HG03025 (cell line): ENCODE measurements at regions not wholly inside any gene's neighbourhood (a gene's known extent, or its start where the extent isn't known, plus 50 kb on each side); places are given as distances from the start of the nearest gene placed in this dataset.

Experiments used
- ATAC-seq: cut with Tn5 transposase; IDR thresholded peaks from one replicate; pipeline ENCODE4 v1.9.1; 2021; ENCODE audit warnings: mild to moderate bottlenecking, moderate library complexity; ENCODE audit not compliant: unreplicated experiment, low FRiP score

- ATAC-seq: no peak
Measured at GRCh38 chr22:47659467-47660223, 897.2 kb downstream of the TBC1D22A start.

DNA sequence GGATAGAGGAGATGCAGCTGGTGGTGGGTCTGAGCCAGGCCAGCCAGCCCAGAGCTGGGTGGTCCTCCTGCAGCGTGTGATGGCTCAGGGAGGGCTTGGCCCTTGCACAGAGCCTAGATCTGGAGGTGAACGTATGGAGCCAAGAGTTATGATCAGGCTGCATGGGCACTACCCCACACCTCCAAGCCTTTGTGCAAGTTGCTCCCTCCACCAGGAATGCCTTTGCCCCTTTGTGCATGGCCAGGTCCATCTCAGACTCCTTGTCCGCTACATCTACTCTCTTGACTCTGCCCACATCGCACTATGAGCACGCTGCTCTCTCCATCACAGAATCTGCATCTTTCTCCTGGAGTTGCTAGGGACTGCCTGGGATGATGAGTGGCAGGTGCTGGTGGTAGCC, 895.7 kb downstream of the TBC1D22A start:
- ATAC-seq: no peak

DNA sequence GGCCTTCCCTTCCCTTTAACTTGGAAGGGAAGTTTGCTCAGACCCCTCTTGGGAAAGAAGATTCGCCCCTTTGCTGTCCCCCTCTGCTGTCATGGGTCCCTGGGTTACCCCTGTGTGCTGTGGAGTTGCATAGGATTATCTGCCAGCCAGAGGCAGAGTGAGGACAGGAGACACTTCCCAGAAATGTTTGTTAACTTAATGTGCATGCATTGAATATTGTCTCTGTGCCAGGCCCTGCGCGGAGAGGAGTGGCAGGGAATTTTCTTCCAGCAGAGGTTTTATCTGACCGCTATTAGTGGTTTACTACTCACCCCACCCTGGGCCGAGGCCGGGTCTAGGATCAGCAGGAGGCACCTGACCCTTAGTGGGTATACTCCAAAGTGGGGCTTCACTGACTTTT, 894.8 kb downstream of the TBC1D22A start:
- ATAC-seq: no peak

- ATAC-seq: no peak
Measured at GRCh38 chr22:47656806-47657205, 894.4 kb downstream of the TBC1D22A start.

DNA sequence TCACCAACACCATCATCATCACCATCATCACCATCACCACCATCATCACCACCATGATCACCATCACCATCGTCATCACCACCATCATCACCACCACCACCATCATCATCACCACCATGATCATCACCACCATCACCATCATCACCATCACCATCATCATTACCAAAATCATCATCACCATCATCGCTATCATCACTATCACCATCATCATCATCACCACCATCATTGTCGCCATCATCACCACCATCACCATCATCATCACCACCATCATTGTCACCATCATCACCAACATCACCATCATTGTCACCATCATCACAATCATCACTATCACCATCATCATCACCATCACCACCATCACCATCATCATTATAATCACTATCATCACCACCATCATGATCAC, 893.5 kb downstream of the TBC1D22A start:
- ATAC-seq: no peak

- ATAC-seq: no peak
Measured at GRCh38 chr22:47654922-47655491, 892.6 kb downstream of the TBC1D22A start.

DNA sequence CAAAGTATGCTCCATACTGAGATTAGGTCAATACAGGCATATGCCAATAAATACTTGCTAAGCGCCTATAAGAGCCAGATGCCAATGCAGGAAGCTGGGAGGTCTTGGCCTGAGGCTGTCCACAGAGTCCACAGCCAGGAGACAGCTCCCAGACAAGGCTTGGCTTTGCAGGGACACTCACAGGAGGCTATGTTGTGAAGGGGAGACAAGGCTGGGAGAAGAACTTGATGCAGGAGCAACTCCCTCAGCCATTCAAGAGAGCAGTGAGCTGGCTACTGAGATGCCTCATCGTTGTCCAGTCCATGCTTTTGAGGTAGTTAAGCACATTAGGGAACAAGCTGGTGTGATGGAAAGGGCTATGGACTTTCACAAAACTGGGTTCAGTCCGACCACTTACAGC, 891.5 kb downstream of the TBC1D22A start:
- no peak for ATAC-seq

DNA sequence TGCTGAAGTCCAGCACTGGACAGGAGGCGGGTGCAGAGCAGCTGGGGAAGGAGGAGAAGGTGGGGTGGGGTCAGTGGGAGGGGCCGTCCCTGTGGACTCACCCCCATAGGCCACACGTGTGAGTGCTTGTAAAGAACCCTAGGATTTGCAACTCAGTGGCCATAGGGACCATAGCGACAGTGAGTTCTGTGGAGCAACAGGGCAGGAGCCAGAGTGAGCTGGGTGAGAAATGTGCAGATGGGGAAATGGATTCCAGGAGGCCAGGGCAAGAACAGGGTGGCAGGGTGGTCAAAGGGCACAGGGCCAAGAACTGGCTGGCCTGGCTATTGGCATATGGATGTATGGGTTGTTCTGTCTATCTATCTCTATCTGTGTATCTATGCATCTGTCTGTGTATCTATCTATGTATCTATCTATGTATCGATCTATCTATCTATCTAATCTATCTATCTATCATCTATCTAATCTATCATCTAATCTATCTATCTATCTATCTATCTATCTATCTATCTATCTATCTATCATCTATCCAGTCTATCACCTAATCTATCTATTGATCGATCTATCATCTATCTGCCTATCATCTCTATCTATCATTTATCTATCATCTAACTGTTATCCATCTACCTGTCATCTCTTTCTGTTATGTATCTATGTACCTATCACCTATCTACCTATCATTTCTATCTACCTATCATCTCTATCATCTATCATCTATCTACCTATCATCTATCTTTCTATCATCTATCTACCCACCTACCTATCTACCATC, 889.0 kb downstream of the TBC1D22A start:
- no peak for ATAC-seq

GRCh38 chr22:47647720-47648119, 885.3 kb downstream of the TBC1D22A start:
- no peak for ATAC-seq

- ATAC-seq: no peak
Measured at GRCh38 chr22:47647181-47647580, 884.7 kb downstream of the TBC1D22A start.

- ATAC-seq: no peak
Measured at GRCh38 chr22:47645923-47646322, 883.5 kb downstream of the TBC1D22A start.

- ATAC-seq: no peak
Measured at GRCh38 chr22:47645450-47645914, 883.0 kb downstream of the TBC1D22A start.

DNA sequence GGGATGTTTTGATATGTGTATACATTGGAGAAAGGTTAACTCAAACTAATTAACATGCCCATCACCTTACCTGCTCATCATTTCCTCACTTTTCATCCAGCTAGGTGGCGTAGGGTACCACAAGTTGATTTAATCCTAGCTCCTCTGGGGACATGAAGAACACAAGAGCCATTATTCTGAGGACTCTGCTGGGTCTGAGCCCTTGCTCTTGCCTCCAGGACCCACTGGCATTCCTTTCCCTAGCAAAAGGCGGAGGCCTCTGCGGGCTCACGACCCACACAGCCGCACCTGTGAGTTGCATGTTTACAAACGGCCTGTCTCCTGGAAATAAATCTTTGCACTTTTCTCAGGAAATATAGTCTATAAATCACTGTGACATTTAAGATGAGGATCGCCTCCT, 871.9 kb downstream of the TBC1D22A start:
- ATAC-seq: no peak

- ATAC-seq: no peak
Measured at GRCh38 chr22:47633111-47633510, 870.7 kb downstream of the TBC1D22A start.

GRCh38 chr22:47632701-47633100, 870.3 kb downstream of the TBC1D22A start:
- ATAC-seq: no peak

DNA sequence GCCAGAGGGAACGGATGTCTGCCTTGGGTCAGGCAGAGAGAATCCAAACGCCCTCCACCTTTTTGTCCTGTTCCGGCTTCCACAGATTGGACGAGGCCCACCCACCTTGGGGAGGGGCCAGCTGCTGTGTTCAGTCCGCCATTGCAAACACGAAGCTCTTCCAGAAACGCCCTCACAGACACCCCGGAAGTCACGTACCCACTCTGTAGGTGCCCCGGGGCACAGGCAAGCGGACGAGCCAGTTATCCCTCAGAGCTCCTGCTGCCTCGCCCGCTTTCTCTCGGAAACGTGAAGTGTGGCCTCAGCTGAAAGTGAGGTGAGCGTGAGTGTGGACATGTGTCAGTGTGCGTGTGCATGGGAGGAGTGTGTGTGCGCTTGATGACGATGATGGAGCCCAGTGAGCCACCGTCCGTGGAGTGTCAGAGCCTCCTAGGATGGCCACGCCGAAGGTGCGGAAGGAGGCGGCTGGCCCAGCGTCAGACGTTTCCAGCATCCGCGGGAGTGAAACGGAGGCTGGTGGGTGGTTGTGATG, 869.2 kb downstream of the TBC1D22A start:
- no peak for ATAC-seq

- no peak for ATAC-seq
Measured at GRCh38 chr22:47630741-47631534, 868.5 kb downstream of the TBC1D22A start.

DNA sequence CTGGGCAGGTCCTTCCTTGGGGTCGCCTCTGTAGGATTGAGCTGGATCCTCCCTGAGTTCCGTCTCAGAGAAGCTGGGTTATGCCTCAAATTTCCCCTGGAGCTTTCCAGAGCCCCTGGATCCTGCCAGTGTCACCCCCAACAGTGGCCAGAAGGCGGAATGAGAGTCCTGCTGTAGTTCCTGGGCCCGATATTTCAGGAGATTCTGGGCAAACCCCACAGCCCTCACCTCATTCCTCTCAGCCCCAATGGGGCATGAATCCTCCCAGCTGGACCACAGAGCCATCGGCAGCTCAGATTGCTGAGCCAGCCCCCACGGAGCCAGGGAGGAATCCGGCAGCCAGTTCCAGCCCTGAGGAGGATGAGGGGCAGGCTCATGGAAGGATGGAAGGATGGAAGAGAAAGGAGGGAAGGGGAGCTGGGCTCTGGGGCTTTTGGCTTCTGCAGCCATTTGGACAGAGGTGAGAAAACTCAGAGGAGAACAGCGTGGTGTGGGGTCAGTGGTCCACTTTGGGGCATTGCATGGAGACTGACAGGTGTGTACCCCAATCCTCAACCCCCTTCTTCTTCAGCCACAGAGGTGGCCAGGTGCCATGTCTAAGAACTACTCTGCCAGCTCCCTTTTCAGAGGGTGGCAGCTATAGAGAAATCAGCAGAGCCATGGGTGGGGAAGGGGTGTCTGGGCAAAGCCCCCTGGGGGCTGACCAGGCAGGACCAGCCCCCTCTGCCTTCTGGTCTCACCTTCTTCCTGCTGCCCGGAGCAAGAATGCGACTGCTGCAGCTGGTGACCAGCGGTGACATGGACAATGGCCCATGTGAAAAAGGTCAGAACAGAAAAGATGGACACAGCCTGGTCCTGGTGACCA, 867.6 kb downstream of the TBC1D22A start:
- ATAC-seq: no peak

DNA sequence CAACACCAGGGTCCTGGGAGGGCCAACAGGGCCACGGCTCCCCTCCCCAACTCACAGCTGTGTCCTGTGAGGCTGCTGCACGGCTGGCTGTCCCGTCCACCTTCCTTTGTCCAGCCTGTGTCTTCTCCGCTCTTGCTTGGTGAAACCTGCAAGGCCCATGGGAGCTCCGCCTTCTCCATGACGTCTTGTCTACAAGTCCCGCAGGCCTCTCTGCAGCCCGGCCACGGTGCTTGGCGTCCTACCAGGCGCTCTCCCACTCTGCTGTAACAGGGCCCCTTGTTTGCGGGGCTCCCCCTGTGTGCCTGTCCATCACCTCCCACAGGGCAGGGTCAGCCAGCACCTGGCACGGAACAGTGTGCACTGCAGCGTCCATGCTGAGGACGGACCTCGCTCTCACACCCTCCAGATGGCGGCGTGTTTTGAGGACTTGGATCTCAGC, 866.8 kb downstream of the TBC1D22A start:
- ATAC-seq: no peak
